IMR-90 (cell line): ENCODE measurements at regions not wholly inside any gene's neighbourhood (a gene's known extent, or its start where the extent isn't known, plus 50 kb on each side); places are given as distances from the start of the nearest gene placed in this dataset.

Experiments
- ATAC-seq: fragments of 200-7000 bp; cut with Tn5 transposase; 2 replicates; pipeline ENCODE4 v1.9.1; 2020; ENCODE audit warnings: low read depth, mild to moderate bottlenecking, moderate library complexity
- BruUV-seq: library from RNA; stranded (reverse); fragments of 400-500 nt; replicated peaks from 2 replicates; lab custom pipeline; 2021; lab: Mats Ljungman, UMichigan
- CTCF ChIA-PET: fragments of 300-600 bp; formaldehyde crosslinking; extraction: SDS; loops from one replicate; lab custom pipeline; 2021; ENCODE audit warnings: antibody characterized with exemption; lab: Yijun Ruan, JAX
- POLR2A ChIA-PET: fragments of 300-600 bp; sonication (Branson Sonifier 250); formaldehyde crosslinking; loops from one replicate; lab custom pipeline; 2022; ENCODE audit warnings: antibody characterized with exemption; ENCODE audit not compliant: unreplicated experiment; lab: Charles Lee
- DNase-seq: peaks from one replicate; pipeline ENCODE4 v3.0.0; 2013
- H2AFZ ChIP-seq: replicated peaks from 2 replicates; pipeline ENCODE3; 2013; ENCODE audit warnings: low read length, mild to moderate bottlenecking; ENCODE audit not compliant: poor library complexity
- H2AK5ac ChIP-seq: 2 replicates; pipeline ENCODE4 v1.6.1; 2013; ENCODE audit warnings: low read depth, low read length, inconsistent platforms
- H2AK9ac ChIP-seq: replicated peaks from 2 replicates; pipeline ENCODE3; 2013; ENCODE audit warnings: mild to moderate bottlenecking, low read depth, low read length, moderate library complexity; ENCODE audit not compliant: poor library complexity
- H2BK120ac ChIP-seq: 2 replicates; pipeline ENCODE4 v1.6.1; 2013; ENCODE audit warnings: low read depth, low read length, inconsistent platforms
- H2BK15ac ChIP-seq: 3 replicates; pipeline ENCODE4 v1.6.1; 2013; ENCODE audit warnings: low read depth, low read length, inconsistent platforms
- H2BK20ac ChIP-seq: 2 replicates; pipeline ENCODE4 v1.6.1; 2013; ENCODE audit warnings: low read depth, mild to moderate bottlenecking, inconsistent platforms, low read length, moderate library complexity
- H2BK5ac ChIP-seq: 2 replicates; pipeline ENCODE4 v1.6.1; 2013; ENCODE audit warnings: mild to moderate bottlenecking, low read depth, low read length, inconsistent platforms; ENCODE audit not compliant: poor library complexity, severe bottlenecking
- H3K14ac ChIP-seq: replicated peaks from 2 replicates; pipeline ENCODE4 v1.6.1; 2013; ENCODE audit warnings: low read depth, low read length, inconsistent platforms
- H3K18ac ChIP-seq: 2 replicates; pipeline ENCODE4 v1.6.1; 2013; ENCODE audit warnings: low read depth, low read length, control low read depth
- H3K23ac ChIP-seq: 2 replicates; pipeline ENCODE4 v1.6.1; 2013; ENCODE audit warnings: low read depth, low read length, inconsistent platforms
- H3K27ac ChIP-seq: 2 replicates; pipeline ENCODE4 v1.5.1; 2013; ENCODE audit warnings: mild to moderate bottlenecking, control low read depth, low read length; ENCODE audit not compliant: insufficient read depth
- H3K27me3 ChIP-seq: 2 replicates; pipeline ENCODE4 v1.6.1; 2013; ENCODE audit warnings: low read length; ENCODE audit not compliant: control insufficient read depth, insufficient read depth
- H3K36me3 ChIP-seq: 2 replicates; pipeline ENCODE4 v1.6.1; 2013; ENCODE audit warnings: low read length, mixed read lengths; ENCODE audit not compliant: control insufficient read depth, insufficient read depth
- H3K4ac ChIP-seq: 2 replicates; pipeline ENCODE4 v1.6.1; 2013; ENCODE audit warnings: low read depth, low read length, inconsistent platforms
- H3K4me1 ChIP-seq: 2 replicates; pipeline ENCODE4 v1.6.1; 2013; ENCODE audit warnings: low read length, mixed read lengths; ENCODE audit not compliant: control insufficient read depth, insufficient read depth
- H3K4me2 ChIP-seq: 2 replicates; pipeline ENCODE4 v1.6.1; 2013; ENCODE audit warnings: low read depth, mild to moderate bottlenecking, control low read depth, low read length, moderate library complexity
- H3K4me3 ChIP-seq: 2 replicates; pipeline ENCODE4 v1.5.1; 2013; ENCODE audit warnings: low read depth, mild to moderate bottlenecking, control low read depth, low read length, moderate library complexity; ENCODE audit not compliant: insufficient read depth
- H3K56ac ChIP-seq: 2 replicates; pipeline ENCODE4 v1.6.1; 2013; ENCODE audit warnings: low read length, inconsistent platforms; ENCODE audit not compliant: insufficient read depth; ENCODE audit errors: extremely low read depth
- H3K79me1 ChIP-seq, 2 experiments: 2 replicates each; pipeline ENCODE4 v1.6.1; 2013; ENCODE audit warnings: low read length in 2 of 2, inconsistent platforms in 1 of 2, low read depth in 1 of 2
- H3K9ac ChIP-seq: 2 replicates; pipeline ENCODE4 v1.6.1; 2013; ENCODE audit warnings: low read depth, low read length, control low read depth
- H3K9me1 ChIP-seq: 2 replicates; pipeline ENCODE4 v1.6.1; 2013; ENCODE audit warnings: low read length, inconsistent platforms; ENCODE audit not compliant: insufficient read depth
- H3K9me3 ChIP-seq: 2 replicates; pipeline ENCODE4 v1.6.1; 2013; ENCODE audit warnings: low read length; ENCODE audit not compliant: control insufficient read depth, insufficient read depth
- H4K20me1 ChIP-seq: 2 replicates; pipeline ENCODE4 v1.6.1; 2013; ENCODE audit warnings: low read length, inconsistent platforms; ENCODE audit not compliant: insufficient read depth
- H4K5ac ChIP-seq: 2 replicates; pipeline ENCODE4 v1.6.1; 2013; ENCODE audit warnings: mild to moderate bottlenecking, low read depth, low read length, control low read depth
- H4K8ac ChIP-seq, 2 experiments: 2 replicates each; pipeline ENCODE4 v1.6.1; 2013; ENCODE audit warnings: low read depth in 2 of 2, low read length in 2 of 2, control low read depth in 1 of 2, inconsistent platforms in 1 of 2
- H4K91ac ChIP-seq: 2 replicates; pipeline ENCODE4 v1.6.1; 2013; ENCODE audit warnings: low read depth, low read length, inconsistent platforms; ENCODE audit not compliant: insufficient read depth
- BHLHE40 ChIP-seq: fragments of 150-350 bp; IDR thresholded peaks from 2 replicates; pipeline ENCODE4 v1.6.1; 2016; ENCODE audit warnings: mild to moderate bottlenecking, low read depth, low read length
- CEBPB ChIP-seq: IDR thresholded peaks from 2 replicates; pipeline ENCODE4 v1.6.1; 2012; ENCODE audit warnings: low read depth, low read length, improper control_type of control experiment
- CHD1 ChIP-seq: IDR thresholded peaks from 2 replicates; pipeline ENCODE4 v1.6.1; 2012; ENCODE audit warnings: low read depth, low read length, improper control_type of control experiment
- CTCF ChIP-seq: conservative IDR thresholded peaks from 2 replicates; pipeline ENCODE4 v1.5.1; 2012; ENCODE audit warnings: mild to moderate bottlenecking, low read depth, low read length, improper control_type of control experiment
- FOS ChIP-seq: fragments of 150-350 bp; IDR thresholded peaks from 2 replicates; pipeline ENCODE4 v1.6.1; 2016; ENCODE audit warnings: low read depth, low read length
- MAFK ChIP-seq: IDR thresholded peaks from 2 replicates; pipeline ENCODE4 v1.6.1; 2012; ENCODE audit warnings: low read depth, low read length, improper control_type of control experiment
- MAZ ChIP-seq: IDR thresholded peaks from 2 replicates; pipeline ENCODE4 v1.6.1; 2012; ENCODE audit warnings: low read depth, mild to moderate bottlenecking, low read length, improper control_type of control experiment, moderate library complexity, borderline replicate concordance
- MXI1 ChIP-seq: IDR thresholded peaks from 2 replicates; pipeline ENCODE4 v1.6.1; 2012; ENCODE audit warnings: low read depth, mild to moderate bottlenecking, low read length, moderate library complexity, borderline replicate concordance
- NFE2L2 ChIP-seq: fragments of 150-350 bp; IDR thresholded peaks from 2 replicates; pipeline ENCODE4 v1.6.1; 2016; ENCODE audit warnings: low read depth, mild to moderate bottlenecking, low read length
- POLR2A ChIP-seq: IDR thresholded peaks from 2 replicates; pipeline ENCODE4 v1.6.1; 2012; ENCODE audit warnings: mild to moderate bottlenecking, low read depth, low read length
- RCOR1 ChIP-seq: IDR thresholded peaks from 2 replicates; pipeline ENCODE4 v1.6.1; 2012; ENCODE audit warnings: mild to moderate bottlenecking, low read length, improper control_type of control experiment; ENCODE audit not compliant: insufficient replicate concordance
- RFX5 ChIP-seq: IDR thresholded peaks from 2 replicates; pipeline ENCODE4 v1.8.0; 2012; ENCODE audit warnings: low read depth, mild to moderate bottlenecking, low read length, moderate library complexity
- SMC3 ChIP-seq: fragments of 150-350 bp; IDR thresholded peaks from 2 replicates; pipeline ENCODE4 v1.6.1; 2016; ENCODE audit warnings: low read depth, mild to moderate bottlenecking, antibody characterized with exemption, low read length, moderate library complexity
- WGBS, 2 experiments: methylation state at CpG; one replicate each; pipeline versions ENCODE4 v1.1.5 to v1.1.7; 2013; ENCODE audit warnings: missing lambda C conversion rate in 2 of 2; ENCODE audit not compliant: insufficient read length in 1 of 2; ENCODE audit errors: extremely low coverage in 2 of 2; 5-methylcytosine and 5-hydroxymethylcytosine counted together
- dilution Hi-C: fragments of 300-500 bp; cut with HindIII; formaldehyde crosslinking; loops from one replicate; pipeline ENCODE4 v1.14.3; 2018; ENCODE audit warnings: low sequenced_read_pairs; ENCODE audit not compliant: unreplicated experiment
- in situ Hi-C: fragments of 300-500 bp; cut with MboI; formaldehyde crosslinking; loops from 3 replicates; pipeline ENCODE4 v1.14.3; 2019; ENCODE audit warnings: low sequenced_read_pairs, inconsistent platforms, mixed read lengths
- intact Hi-C: fragments of 100-400 bp; cut with micrococcal nuclease; formaldehyde crosslinking; loops from 2 replicates; pipeline ENCODE4 v1.10.0; 2022
- TF ChIP-seq, protein P1 (sequence below): fragments of 150-350 bp; IDR thresholded peaks from 2 replicates; pipeline ENCODE4 v1.6.1; 2017; ENCODE audit warnings: mild to moderate bottlenecking, antibody characterized with exemption, low read length, low read depth
- TF ChIP-seq, protein P2 (sequence below): fragments of 150-350 bp; IDR thresholded peaks from 2 replicates; pipeline ENCODE4 v1.6.1; 2016; ENCODE audit warnings: low read depth, mild to moderate bottlenecking, low read length, moderate library complexity, borderline replicate concordance

GRCh38 chr2:45284621-45284995, 275.4 kb upstream of the SIX2 start:
- ChIA-PET POLR2A (no interaction called here), CTCF (no interaction called here)
- dilution Hi-C loops = no loop called here
- no peaks in the 10 kb centered on the region for H4K20me1 ChIP-seq
- H3K4me2 ChIP-seq = no peak overlapping the region
- ATAC-seq = no peak
- no peak for TF ChIP-seq MAFK
- no peak for TF ChIP-seq MXI1
- no peak for TF ChIP-seq NFE2L2
- TF ChIP-seq, protein P1, sequence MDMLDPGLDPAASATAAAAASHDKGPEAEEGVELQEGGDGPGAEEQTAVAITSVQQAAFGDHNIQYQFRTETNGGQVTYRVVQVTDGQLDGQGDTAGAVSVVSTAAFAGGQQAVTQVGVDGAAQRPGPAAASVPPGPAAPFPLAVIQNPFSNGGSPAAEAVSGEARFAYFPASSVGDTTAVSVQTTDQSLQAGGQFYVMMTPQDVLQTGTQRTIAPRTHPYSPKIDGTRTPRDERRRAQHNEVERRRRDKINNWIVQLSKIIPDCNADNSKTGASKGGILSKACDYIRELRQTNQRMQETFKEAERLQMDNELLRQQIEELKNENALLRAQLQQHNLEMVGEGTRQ = no peak
- TF ChIP-seq MAZ = no peak
- TF ChIP-seq, protein P2, sequence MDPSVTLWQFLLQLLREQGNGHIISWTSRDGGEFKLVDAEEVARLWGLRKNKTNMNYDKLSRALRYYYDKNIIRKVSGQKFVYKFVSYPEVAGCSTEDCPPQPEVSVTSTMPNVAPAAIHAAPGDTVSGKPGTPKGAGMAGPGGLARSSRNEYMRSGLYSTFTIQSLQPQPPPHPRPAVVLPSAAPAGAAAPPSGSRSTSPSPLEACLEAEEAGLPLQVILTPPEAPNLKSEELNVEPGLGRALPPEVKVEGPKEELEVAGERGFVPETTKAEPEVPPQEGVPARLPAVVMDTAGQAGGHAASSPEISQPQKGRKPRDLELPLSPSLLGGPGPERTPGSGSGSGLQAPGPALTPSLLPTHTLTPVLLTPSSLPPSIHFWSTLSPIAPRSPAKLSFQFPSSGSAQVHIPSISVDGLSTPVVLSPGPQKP = no peak
- no peak for TF ChIP-seq BHLHE40
- TF ChIP-seq RFX5 = no peak
- TF ChIP-seq CTCF = no peak
- no peak for TF ChIP-seq CEBPB
- no peak for TF ChIP-seq POLR2A
- no peak for TF ChIP-seq RCOR1
- no peak for TF ChIP-seq SMC3
- TF ChIP-seq FOS = no peak
- TF ChIP-seq CHD1 = no peak
- no peak overlapping the region for H3K23ac ChIP-seq
- no CpG with 5 or more reads among the region's 2 CpGs for WGBS, 2 experiments
- no peak overlapping the region for H2AFZ ChIP-seq
- H3K4ac ChIP-seq = no peak overlapping the region
- no peaks in the 10 kb centered on the region for H3K36me3 ChIP-seq
- no peaks in the 10 kb centered on the region; the same call in 1 of the 2 replicates for H3K9me1 ChIP-seq
- no peak overlapping the region for H2BK120ac ChIP-seq
- H3K27me3 ChIP-seq = peaks cover 21% of the 10 kb centered on the region
- H3K27ac ChIP-seq = no peak overlapping the region
- no peak overlapping the region for H2AK5ac ChIP-seq
- no peak overlapping the region for H3K9ac ChIP-seq
- in situ Hi-C loops = no loop called here
- H3K18ac ChIP-seq = no peak overlapping the region
- no peak overlapping the region for H3K56ac ChIP-seq
- 0 out of 2 replicates have a peak, but pooled peaks cover 4% of the 10 kb centered on the region for H3K9me3 ChIP-seq
- H4K5ac ChIP-seq = no peak overlapping the region
- no peak overlapping the region for H3K4me3 ChIP-seq
- no peak overlapping the region for H2BK5ac ChIP-seq
- no peaks in the 10 kb centered on the region for H3K79me1 ChIP-seq
- no peak overlapping the region for H3K14ac ChIP-seq
- H4K8ac ChIP-seq = no peak overlapping the region
- intact Hi-C loops = no loop called here
- H2BK15ac ChIP-seq = no peak overlapping the region
- BruUV-seq = no TSS peak
- H4K91ac ChIP-seq = no peak overlapping the region
- no peak overlapping the region for H2BK20ac ChIP-seq
- peaks cover 4% of the 10 kb centered on the region; the same call in 1 of the 2 replicates for H3K4me1 ChIP-seq
- no peak overlapping the region for H2AK9ac ChIP-seq
- DNase-seq = no peak
